Keratinocyte (primary cell): ENCODE measurements at regions not wholly inside any gene's neighbourhood (a gene's known extent, or its start where the extent isn't known, plus 50 kb on each side); places are given as distances from the start of the nearest gene placed in this dataset.

Source experiments
- DNase-seq: peaks from one replicate; pipeline ENCODE4 v3.0.0-alpha.2; 2011; ENCODE audit warnings: low read depth, missing footprints, low spot score
- FAIRE-seq: peaks from 2 replicates; lab custom pipeline; 2011; peaks lifted over from hg19 to GRCh38; lab: Jason Lieb, UNC
- H2AFZ ChIP-seq: 2 replicates; pipeline ENCODE4 v1.6.0; 2012; ENCODE audit warnings: low read length, control low read depth, inconsistent platforms; ENCODE audit not compliant: control insufficient read depth
- H3K27ac ChIP-seq: 2 replicates; pipeline ENCODE4 v1.5.1; 2011; ENCODE audit warnings: low read length; ENCODE audit not compliant: control insufficient read depth, insufficient read depth
- H3K27me3 ChIP-seq: 3 replicates; pipeline ENCODE4 v1.6.0; 2011; ENCODE audit warnings: low read length; ENCODE audit not compliant: control insufficient read depth, insufficient read depth; ENCODE audit errors: extremely low read depth
- H3K36me3 ChIP-seq, 2 experiments: 2 replicates in 1 of 2; 3 replicates in 1 of 2; pipeline ENCODE4 v1.5.1; 2011; ENCODE audit warnings: low read length in 2 of 2, mild to moderate bottlenecking in 1 of 2; ENCODE audit not compliant: control insufficient read depth in 2 of 2, insufficient read depth in 2 of 2; ENCODE audit errors: extremely low read depth in 1 of 2
- H3K4me1 ChIP-seq: 3 replicates; pipeline ENCODE4 v1.5.1; 2011; ENCODE audit warnings: low read length; ENCODE audit not compliant: control insufficient read depth, insufficient read depth; ENCODE audit errors: extremely low read depth
- H3K4me2 ChIP-seq: 3 replicates; pipeline ENCODE4 v1.6.0; 2011; ENCODE audit warnings: low read depth, low read length; ENCODE audit not compliant: control insufficient read depth, insufficient read depth; ENCODE audit errors: extremely low read depth
- H3K4me3 ChIP-seq, 3 experiments: fragments of 200-600 bp in 1 of 3; sonication (generic) in 1 of 3; 2 replicates in 2 of 3; 3 replicates in 1 of 3; pipeline ENCODE4 v1.5.1; 2011 to 2016; ENCODE audit warnings: low read length in 3 of 3, mild to moderate bottlenecking in 3 of 3, control low read depth in 2 of 3, inconsistent platforms in 1 of 3, low read depth in 1 of 3, mixed read lengths in 1 of 3, mixed run types in 1 of 3, moderate library complexity in 1 of 3; ENCODE audit not compliant: control insufficient read depth in 2 of 3, insufficient read depth in 2 of 3; ENCODE audit errors: extremely low read depth in 1 of 3
- H3K79me2 ChIP-seq: 2 replicates; pipeline ENCODE4 v1.6.0; 2012; ENCODE audit warnings: low read length; ENCODE audit not compliant: control insufficient read depth, insufficient read depth
- H3K9ac ChIP-seq: 3 replicates; pipeline ENCODE4 v1.6.0; 2011; ENCODE audit warnings: low read length; ENCODE audit not compliant: control insufficient read depth, insufficient read depth; ENCODE audit errors: extremely low read depth
- H3K9me1 ChIP-seq: 3 replicates; pipeline ENCODE4 v1.6.0; 2011; ENCODE audit warnings: low read length; ENCODE audit not compliant: control insufficient read depth, insufficient read depth; ENCODE audit errors: extremely low read depth
- H3K9me3 ChIP-seq: 2 replicates; pipeline ENCODE4 v1.5.1; 2012; ENCODE audit warnings: low read depth, low read length; ENCODE audit not compliant: control insufficient read depth
- H4K20me1 ChIP-seq: 3 replicates; pipeline ENCODE4 v1.6.0; 2011; ENCODE audit warnings: low read length; ENCODE audit not compliant: control insufficient read depth, insufficient read depth; ENCODE audit errors: extremely low read depth
- CTCF ChIP-seq, 3 experiments: IDR thresholded peaks in 1 of 3; conservative IDR thresholded peaks in 1 of 3; optimal IDR thresholded peaks in 1 of 3; 2 replicates in 2 of 3; 3 replicates in 1 of 3; pipeline versions ENCODE3 to v1.5.1; 2011; ENCODE audit warnings: low read length in 3 of 3, mild to moderate bottlenecking in 3 of 3, moderate library complexity in 2 of 3, control low read depth in 1 of 3, inconsistent platforms in 1 of 3; ENCODE audit not compliant: insufficient read depth in 2 of 3; ENCODE audit errors: extremely low read depth in 1 of 3
- EZH2 ChIP-seq: IDR thresholded peaks from one replicate; pipeline ENCODE4 v1.6.1; 2012; ENCODE audit warnings: inconsistent platforms, mild to moderate bottlenecking, low read length, moderate library complexity
- dilution Hi-C: fragments of 300-500 bp; cut with MboI; formaldehyde crosslinking; loops from one replicate; pipeline ENCODE4 v1.7.0; 2020; ENCODE audit warnings: low sequenced_read_pairs; ENCODE audit not compliant: extremely low pct_ligation_motif_present

GRCh38 chr4:180380733-180381132 lies 1862.5 kb upstream of the TENM3 start:
- dilution Hi-C loops: no loop called here

GRCh38 chr4:180391613-180392012 lies 1851.6 kb upstream of the TENM3 start:
- H3K4me1 ChIP-seq: no peaks in the 10 kb centered on the region
- FAIRE-seq (no peak), DNase-seq (no peak)
- H3K9ac ChIP-seq: no peak overlapping the region
- H3K27ac ChIP-seq: no peak overlapping the region
- no peaks in the 10 kb centered on the region for H3K9me3 ChIP-seq
- no peak overlapping the region for H3K4me2 ChIP-seq
- no peak overlapping the region for H2AFZ ChIP-seq
- no peaks in the 10 kb centered on the region for H3K79me2 ChIP-seq
- H3K9me1 ChIP-seq: no peaks in the 10 kb centered on the region
- H4K20me1 ChIP-seq: no peaks in the 10 kb centered on the region
- no peak for TF ChIP-seq CTCF (optimal IDR thresholded peaks at IDR 0.05 in 1 of 3, IDR thresholded peaks at IDR 0.05 in 1 of 3, conservative IDR thresholded peaks at IDR 0.05 in 1 of 3; ENCODE audit: extremely low read depth in 1 of 3, insufficient read depth in 2 of 3, low read length in 3 of 3)
- TF ChIP-seq EZH2: no peak
- no peak overlapping the region for H3K4me3 ChIP-seq
- dilution Hi-C loops: no loop called here
- no peaks in the 10 kb centered on the region for H3K27me3 ChIP-seq
- H3K36me3 ChIP-seq: no peaks in the 10 kb centered on the region

More at GRCh38 chr4:180380733-180381132, 1862.5 kb upstream of the TENM3 start:
- TF ChIP-seq EZH2 (no peak), CTCF (optimal IDR thresholded peaks at IDR 0.05 in 1 of 3, IDR thresholded peaks at IDR 0.05 in 1 of 3, conservative IDR thresholded peaks at IDR 0.05 in 1 of 3; ENCODE audit: extremely low read depth in 1 of 3, insufficient read depth in 2 of 3, low read length in 3 of 3) (no peak)
- Histone ChIP-seq H3K79me2 (no peaks in the 10 kb centered on the region), H3K9ac (no peak overlapping the region), H3K27me3 (no peaks in the 10 kb centered on the region), H4K20me1 (no peaks in the 10 kb centered on the region), H3K27ac (no peak overlapping the region), H2AFZ (no peak overlapping the region), H3K4me3 (no peak overlapping the region), H3K4me2 (no peak overlapping the region), H3K9me3 (no peaks in the 10 kb centered on the region), H3K9me1 (no peaks in the 10 kb centered on the region), H3K4me1 (no peaks in the 10 kb centered on the region), H3K36me3 (no peaks in the 10 kb centered on the region)
- FAIRE-seq (no peak), DNase-seq (no peak)
